ENCODE measurements at regions not wholly inside any gene's neighbourhood (a gene's known extent, or its start where the extent isn't known, plus 50 kb on each side); places are given as distances from the start of the nearest gene placed in this dataset.

GRCh38 chrX:98294310-98294709 lies 1410.6 kb downstream of the RPA4 start:
- Histone ChIP-seq H3K4me2 (ENCODE audit: control insufficient read depth, extremely low read depth, insufficient read depth, low read depth, low read length) (no peak overlapping the region), H3K36me3 (ENCODE audit: control insufficient read depth in 2 of 2, extremely low read depth in 1 of 2, insufficient read depth in 2 of 2, low read length in 2 of 2) (no peaks in the 10 kb centered on the region), H3K9me3 (ENCODE audit: control insufficient read depth, low read depth, low read length) (no peaks in the 10 kb centered on the region), H3K27me3 (ENCODE audit: control insufficient read depth, extremely low read depth, insufficient read depth, low read length) (no peaks in the 10 kb centered on the region), H3K79me2 (ENCODE audit: control insufficient read depth, insufficient read depth, low read length) (no peaks in the 10 kb centered on the region), H4K20me1 (ENCODE audit: control insufficient read depth, extremely low read depth, insufficient read depth, low read length) (no peaks in the 10 kb centered on the region), H3K4me1 (ENCODE audit: control insufficient read depth, extremely low read depth, insufficient read depth, low read length) (no peaks in the 10 kb centered on the region), H3K9ac (ENCODE audit: control insufficient read depth, extremely low read depth, insufficient read depth, low read length) (no peak overlapping the region), H3K9me1 (ENCODE audit: control insufficient read depth, extremely low read depth, insufficient read depth, low read length) (no peaks in the 10 kb centered on the region), H3K27ac (ENCODE audit: control insufficient read depth, insufficient read depth, low read length) (no peak overlapping the region), H2AFZ (ENCODE audit: control insufficient read depth, low read length) (no peak overlapping the region), H3K4me3 (ENCODE audit: control insufficient read depth in 2 of 3, extremely low read depth in 1 of 3, insufficient read depth in 2 of 3, low read depth in 1 of 3, low read length in 3 of 3) (no peak overlapping the region)
- dilution Hi-C loops (cut with MboI; ENCODE audit: extremely low pct_ligation_motif_present, low sequenced_read_pairs): no loop called here
- no peak for FAIRE-seq
- DNase-seq (ENCODE audit: low read depth, low spot score): no peak
- TF ChIP-seq EZH2 (IDR thresholded peaks at IDR 0.05; ENCODE audit: low read length) (no peak), CTCF (optimal IDR thresholded peaks at IDR 0.05 in 1 of 3, IDR thresholded peaks at IDR 0.05 in 1 of 3, conservative IDR thresholded peaks at IDR 0.05 in 1 of 3; ENCODE audit: extremely low read depth in 1 of 3, insufficient read depth in 2 of 3, low read length in 3 of 3) (no peak)

DNA sequence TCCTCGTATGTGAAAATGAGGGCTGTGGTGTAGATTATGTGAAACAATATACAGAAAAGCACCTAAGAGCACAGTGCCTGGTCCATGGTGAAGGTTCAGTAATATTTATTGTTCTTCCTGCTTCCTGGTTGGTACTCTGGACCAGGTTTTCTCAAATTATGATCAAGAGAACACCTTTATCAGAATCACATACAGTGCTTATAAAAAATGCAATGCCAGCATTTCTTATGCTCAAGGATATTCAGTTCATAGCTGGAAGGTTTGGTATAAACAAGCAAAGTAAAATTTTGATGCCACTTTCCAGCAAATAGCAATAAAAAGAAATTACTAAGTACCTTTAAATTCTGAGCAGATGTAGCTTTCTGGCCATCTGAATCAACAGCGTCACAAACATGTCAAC lies 1412.4 kb downstream of the RPA4 start:
- no peaks in the 10 kb centered on the region for H3K36me3 ChIP-seq (ENCODE audit: control insufficient read depth in 2 of 2, extremely low read depth in 1 of 2, insufficient read depth in 2 of 2, low read length in 2 of 2)
- no peaks in the 10 kb centered on the region for H3K27me3 ChIP-seq (ENCODE audit: control insufficient read depth, extremely low read depth, insufficient read depth, low read length)
- no peak overlapping the region for H3K4me2 ChIP-seq (ENCODE audit: control insufficient read depth, extremely low read depth, insufficient read depth, low read depth, low read length)
- no peaks in the 10 kb centered on the region for H3K79me2 ChIP-seq (ENCODE audit: control insufficient read depth, insufficient read depth, low read length)
- FAIRE-seq: no peak
- H3K9me1 ChIP-seq (ENCODE audit: control insufficient read depth, extremely low read depth, insufficient read depth, low read length): no peaks in the 10 kb centered on the region
- dilution Hi-C loops (cut with MboI; ENCODE audit: extremely low pct_ligation_motif_present, low sequenced_read_pairs): no loop called here
- no peak overlapping the region for H3K27ac ChIP-seq (ENCODE audit: control insufficient read depth, insufficient read depth, low read length)
- no peak overlapping the region for H2AFZ ChIP-seq (ENCODE audit: control insufficient read depth, low read length)
- no peak overlapping the region for H3K4me3 ChIP-seq (ENCODE audit: control insufficient read depth in 2 of 3, extremely low read depth in 1 of 3, insufficient read depth in 2 of 3, low read depth in 1 of 3, low read length in 3 of 3)
- H3K9ac ChIP-seq (ENCODE audit: control insufficient read depth, extremely low read depth, insufficient read depth, low read length): no peak overlapping the region
- no peak for TF ChIP-seq EZH2 (IDR thresholded peaks at IDR 0.05; ENCODE audit: low read length)
- no peak for TF ChIP-seq CTCF (optimal IDR thresholded peaks at IDR 0.05 in 1 of 3, IDR thresholded peaks at IDR 0.05 in 1 of 3, conservative IDR thresholded peaks at IDR 0.05 in 1 of 3; ENCODE audit: extremely low read depth in 1 of 3, insufficient read depth in 2 of 3, low read length in 3 of 3)
- H3K9me3 ChIP-seq (ENCODE audit: control insufficient read depth, low read depth, low read length): no peaks in the 10 kb centered on the region
- no peaks in the 10 kb centered on the region for H3K4me1 ChIP-seq (ENCODE audit: control insufficient read depth, extremely low read depth, insufficient read depth, low read length)
- no peaks in the 10 kb centered on the region for H4K20me1 ChIP-seq (ENCODE audit: control insufficient read depth, extremely low read depth, insufficient read depth, low read length)
- DNase-seq (ENCODE audit: low read depth, low spot score): no peak

Data from keratinocyte (primary cell).